CD4-positive, alpha-beta T cell treated with Interferon alpha-2 for 1 hour (primary cell): ENCODE measurements at regions not wholly inside any gene's neighbourhood (a gene's known extent, or its start where the extent isn't known, plus 50 kb on each side); places are given as distances from the start of the nearest gene placed in this dataset.

Source experiments
- DNase-seq, 2 donors: peaks; one replicate each; pipeline ENCODE4 v3.0.0-alpha.2; 2020 to 2022

- DNase-seq = no peak
Measured at GRCh38 chr2:18752667-18753422, 163.5 kb upstream of the NT5C1B start.

GRCh38 chr2:18752022-18752493 lies 162.7 kb upstream of the NT5C1B start:
- DNase-seq = no peak

GRCh38 chr2:18750672-18751554 lies 161.5 kb upstream of the NT5C1B start:
- no peak for DNase-seq

GRCh38 chr2:18749912-18750526 lies 160.7 kb upstream of the NT5C1B start:
- peak in 1 of 2 donors; percentile 30 for DNase-seq

- no peak for DNase-seq
Measured at GRCh38 chr2:18745431-18746272, 156.3 kb upstream of the NT5C1B start.

GRCh38 chr2:18741895-18742732 lies 152.7 kb upstream of the NT5C1B start:
- DNase-seq = no peak

- DNase-seq = no peak
Measured at GRCh38 chr2:18741191-18741590, 151.8 kb upstream of the NT5C1B start.

- no peak for DNase-seq
Measured at GRCh38 chr2:18740474-18740881, 151.1 kb upstream of the NT5C1B start.

GRCh38 chr2:18731666-18732065 lies 142.3 kb upstream of the NT5C1B start:
- no peak for DNase-seq

GRCh38 chr2:18724371-18725145 lies 135.2 kb upstream of the NT5C1B start:
- no peak for DNase-seq

GRCh38 chr2:18723219-18723618 lies 133.8 kb upstream of the NT5C1B start:
- no peak for DNase-seq

- no peak for DNase-seq
Measured at GRCh38 chr2:18722101-18722500, 132.7 kb upstream of the NT5C1B start.

GRCh38 chr2:18721038-18721922 lies 131.9 kb upstream of the NT5C1B start:
- no peak for DNase-seq

- DNase-seq = no peak
Measured at GRCh38 chr2:18719978-18720775, 130.8 kb upstream of the NT5C1B start.

- no peak for DNase-seq
Measured at GRCh38 chr2:18708203-18708715, 118.9 kb upstream of the NT5C1B start.

GRCh38 chr2:18706001-18706400 lies 116.6 kb upstream of the NT5C1B start:
- no peak for DNase-seq

- DNase-seq = no peak
Measured at GRCh38 chr2:18704276-18704675, 114.9 kb upstream of the NT5C1B start.

GRCh38 chr2:18703555-18703954 lies 114.2 kb upstream of the NT5C1B start:
- DNase-seq = no peak

GRCh38 chr2:18701981-18702380 lies 112.6 kb upstream of the NT5C1B start:
- no peak for DNase-seq
